ENCODE measurements at regions not wholly inside any gene's neighbourhood (a gene's known extent, or its start where the extent isn't known, plus 50 kb on each side); places are given as distances from the start of the nearest gene placed in this dataset.

DNA sequence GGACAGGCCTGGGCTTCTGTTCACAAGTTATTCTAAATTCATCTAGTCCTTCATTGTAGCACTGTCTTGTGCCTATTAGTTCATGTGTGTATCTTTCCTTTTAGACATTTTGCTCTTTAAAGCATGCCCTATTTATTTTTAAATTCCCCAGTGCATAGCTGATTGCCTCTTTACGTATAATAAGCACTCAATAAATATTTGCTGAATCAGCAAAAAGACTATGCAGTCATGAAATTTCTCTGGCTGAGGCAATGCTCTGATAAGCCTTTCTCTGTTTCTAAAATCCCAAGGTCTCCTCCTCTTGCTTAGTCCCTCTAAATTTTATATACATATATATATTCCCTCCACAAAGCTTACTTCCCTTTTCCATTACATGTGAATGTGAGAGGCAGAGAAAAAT lies 315.9 kb upstream of the PCSK5 start:
- H3K4me3 ChIP-seq (ENCODE audit: low read depth, low read length): no peak overlapping the region
- no peaks in the 10 kb centered on the region for H3K36me3 ChIP-seq (ENCODE audit: control insufficient read depth in 2 of 2, insufficient read depth in 1 of 2, low read length in 2 of 2)
- no peaks in the 10 kb centered on the region for H3K9me3 ChIP-seq (ENCODE audit: control insufficient read depth, insufficient read depth, low read depth, low read length)
- ChIA-PET POLR2A (no interaction called here), CTCF (no interaction called here)
- H3K4me1 ChIP-seq (ENCODE audit: control insufficient read depth, insufficient read depth, low read length): no peaks in the 10 kb centered on the region
- no peak overlapping the region for H3K27ac ChIP-seq (ENCODE audit: extremely low read depth, low read depth, low read length)
- no peak for TF ChIP-seq ZNF2 (tag by site-specific recombination; IDR thresholded peaks at IDR 0.05)
- no peak for TF ChIP-seq ZNF514 (tag by site-specific recombination; IDR thresholded peaks at IDR 0.05)
- no peak for TF ChIP-seq ZNF610 (tag by site-specific recombination; IDR thresholded peaks at IDR 0.05; ENCODE audit: borderline replicate concordance)
- TF ChIP-seq ZNF138 (tag by site-specific recombination; IDR thresholded peaks at IDR 0.05; ENCODE audit: borderline replicate concordance): no peak
- no peak for TF ChIP-seq ZNF558 (tag by site-specific recombination; IDR thresholded peaks at IDR 0.05)
- no peak for TF ChIP-seq ZNF202 (tag by site-specific recombination; IDR thresholded peaks at IDR 0.05; ENCODE audit: borderline replicate concordance)
- no peak for TF ChIP-seq IKZF3 (tag by site-specific recombination; IDR thresholded peaks at IDR 0.05)
- no peak for TF ChIP-seq ZEB2 (tag by site-specific recombination; IDR thresholded peaks at IDR 0.05)
- no peak for TF ChIP-seq ZFP41 (tag by site-specific recombination; IDR thresholded peaks at IDR 0.05; ENCODE audit: borderline replicate concordance)
- no peak for TF ChIP-seq ZNF660 (tag by site-specific recombination; IDR thresholded peaks at IDR 0.05)
- TF ChIP-seq ZNF132 (tag by site-specific recombination; IDR thresholded peaks at IDR 0.05; ENCODE audit: borderline replicate concordance): no peak
- TF ChIP-seq ZNF555 (tag by site-specific recombination; conservative IDR thresholded peaks at IDR 0.05): no peak
- TF ChIP-seq, protein P1, sequence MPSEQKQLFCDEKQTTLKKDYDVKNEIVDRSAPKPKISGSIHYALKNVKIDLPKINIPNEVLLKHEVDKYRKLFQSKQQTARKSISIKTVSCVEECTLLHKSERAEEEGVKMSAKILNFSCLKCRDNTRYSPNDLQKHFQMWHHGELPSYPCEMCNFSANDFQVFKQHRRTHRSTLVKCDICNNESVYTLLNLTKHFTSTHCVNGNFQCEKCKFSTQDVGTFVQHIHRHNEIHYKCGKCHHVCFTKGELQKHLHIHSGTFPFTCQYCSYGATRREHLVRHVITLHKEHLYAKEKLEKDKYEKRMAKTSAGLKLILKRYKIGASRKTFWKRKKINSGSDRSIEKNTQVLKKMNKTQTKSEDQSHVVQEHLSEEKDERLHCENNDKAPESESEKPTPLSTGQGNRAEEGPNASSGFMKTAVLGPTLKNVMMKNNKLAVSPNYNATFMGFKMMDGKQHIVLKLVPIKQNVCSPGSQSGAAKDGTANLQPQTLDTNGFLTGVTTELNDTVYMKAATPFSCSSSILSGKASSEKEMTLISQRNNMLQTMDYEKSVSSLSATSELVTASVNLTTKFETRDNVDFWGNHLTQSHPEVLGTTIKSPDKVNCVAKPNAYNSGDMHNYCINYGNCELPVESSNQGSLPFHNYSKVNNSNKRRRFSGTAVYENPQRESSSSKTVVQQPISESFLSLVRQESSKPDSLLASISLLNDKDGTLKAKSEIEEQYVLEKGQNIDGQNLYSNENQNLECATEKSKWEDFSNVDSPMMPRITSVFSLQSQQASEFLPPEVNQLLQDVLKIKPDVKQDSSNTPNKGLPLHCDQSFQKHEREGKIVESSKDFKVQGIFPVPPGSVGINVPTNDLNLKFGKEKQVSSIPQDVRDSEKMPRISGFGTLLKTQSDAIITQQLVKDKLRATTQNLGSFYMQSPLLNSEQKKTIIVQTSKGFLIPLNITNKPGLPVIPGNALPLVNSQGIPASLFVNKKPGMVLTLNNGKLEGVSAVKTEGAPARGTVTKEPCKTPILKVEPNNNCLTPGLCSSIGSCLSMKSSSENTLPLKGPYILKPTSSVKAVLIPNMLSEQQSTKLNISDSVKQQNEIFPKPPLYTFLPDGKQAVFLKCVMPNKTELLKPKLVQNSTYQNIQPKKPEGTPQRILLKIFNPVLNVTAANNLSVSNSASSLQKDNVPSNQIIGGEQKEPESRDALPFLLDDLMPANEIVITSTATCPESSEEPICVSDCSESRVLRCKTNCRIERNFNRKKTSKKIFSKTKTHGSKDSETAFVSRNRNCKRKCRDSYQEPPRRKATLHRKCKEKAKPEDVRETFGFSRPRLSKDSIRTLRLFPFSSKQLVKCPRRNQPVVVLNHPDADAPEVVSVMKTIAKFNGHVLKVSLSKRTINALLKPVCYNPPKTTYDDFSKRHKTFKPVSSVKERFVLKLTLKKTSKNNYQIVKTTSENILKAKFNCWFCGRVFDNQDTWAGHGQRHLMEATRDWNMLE (tag by site-specific recombination; conservative IDR thresholded peaks at IDR 0.05; ENCODE audit: low read depth): no peak
- no peak for TF ChIP-seq ZNF169 (tag by site-specific recombination; IDR thresholded peaks at IDR 0.05)
- TF ChIP-seq, protein P2, sequence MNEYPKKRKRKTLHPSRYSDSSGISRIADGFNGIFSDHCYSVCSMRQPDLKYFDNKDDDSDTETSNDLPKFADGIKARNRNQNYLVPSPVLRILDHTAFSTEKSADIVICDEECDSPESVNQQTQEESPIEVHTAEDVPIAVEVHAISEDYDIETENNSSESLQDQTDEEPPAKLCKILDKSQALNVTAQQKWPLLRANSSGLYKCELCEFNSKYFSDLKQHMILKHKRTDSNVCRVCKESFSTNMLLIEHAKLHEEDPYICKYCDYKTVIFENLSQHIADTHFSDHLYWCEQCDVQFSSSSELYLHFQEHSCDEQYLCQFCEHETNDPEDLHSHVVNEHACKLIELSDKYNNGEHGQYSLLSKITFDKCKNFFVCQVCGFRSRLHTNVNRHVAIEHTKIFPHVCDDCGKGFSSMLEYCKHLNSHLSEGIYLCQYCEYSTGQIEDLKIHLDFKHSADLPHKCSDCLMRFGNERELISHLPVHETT (tag by site-specific recombination; IDR thresholded peaks at IDR 0.05): no peak
- no peak for TF ChIP-seq ZFP37 (tag by site-specific recombination; IDR thresholded peaks at IDR 0.05)
- TF ChIP-seq SP2 (tag by site-specific recombination; IDR thresholded peaks at IDR 0.05): no peak
- no peak for TF ChIP-seq ZSCAN30 (tag by site-specific recombination; IDR thresholded peaks at IDR 0.05)
- TF ChIP-seq ZNF473 (tag by site-specific recombination; IDR thresholded peaks at IDR 0.05): no peak
- TF ChIP-seq, protein P3, sequence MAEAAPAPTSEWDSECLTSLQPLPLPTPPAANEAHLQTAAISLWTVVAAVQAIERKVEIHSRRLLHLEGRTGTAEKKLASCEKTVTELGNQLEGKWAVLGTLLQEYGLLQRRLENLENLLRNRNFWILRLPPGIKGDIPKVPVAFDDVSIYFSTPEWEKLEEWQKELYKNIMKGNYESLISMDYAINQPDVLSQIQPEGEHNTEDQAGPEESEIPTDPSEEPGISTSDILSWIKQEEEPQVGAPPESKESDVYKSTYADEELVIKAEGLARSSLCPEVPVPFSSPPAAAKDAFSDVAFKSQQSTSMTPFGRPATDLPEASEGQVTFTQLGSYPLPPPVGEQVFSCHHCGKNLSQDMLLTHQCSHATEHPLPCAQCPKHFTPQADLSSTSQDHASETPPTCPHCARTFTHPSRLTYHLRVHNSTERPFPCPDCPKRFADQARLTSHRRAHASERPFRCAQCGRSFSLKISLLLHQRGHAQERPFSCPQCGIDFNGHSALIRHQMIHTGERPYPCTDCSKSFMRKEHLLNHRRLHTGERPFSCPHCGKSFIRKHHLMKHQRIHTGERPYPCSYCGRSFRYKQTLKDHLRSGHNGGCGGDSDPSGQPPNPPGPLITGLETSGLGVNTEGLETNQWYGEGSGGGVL (tag by site-specific recombination; IDR thresholded peaks at IDR 0.05): no peak

Data from HEK293 (cell line).